SU-DHL-6 (cell line): ENCODE measurements at regions not wholly inside any gene's neighbourhood (a gene's known extent, or its start where the extent isn't known, plus 50 kb on each side); places are given as distances from the start of the nearest gene placed in this dataset.
"Not testable (repeated sequence)": the region's sequence is repeated elsewhere in the genome, so short reads cannot be mapped to it uniquely, and the experiment has no call there.

Source experiments
- H2AFZ ChIP-seq: fragments of 200-600 bp; sonication (generic); 2 replicates; pipeline ENCODE4 v1.6.1; 2014; ENCODE audit warnings: low read depth, mild to moderate bottlenecking, moderate library complexity, mixed read lengths, antibody characterized with exemption, low read length; ENCODE audit not compliant: severe bottlenecking
- H3F3A ChIP-seq: fragments of 200-600 bp; shearing (Covaris generic); 2 replicates; pipeline ENCODE4 v1.6.0; 2016; ENCODE audit warnings: antibody characterized with exemption, mild to moderate bottlenecking; ENCODE audit not compliant: insufficient read depth
- H3K27ac ChIP-seq: fragments of 200-600 bp; sonication (generic); 2 replicates; pipeline ENCODE4 v1.5.1; 2016; ENCODE audit warnings: low read depth, mild to moderate bottlenecking, low read length, moderate library complexity, mixed read lengths
- H3K27me3 ChIP-seq: fragments of 200-600 bp; sonication (generic), shearing (Covaris generic); 2 replicates; pipeline ENCODE4 v1.6.0; 2014; ENCODE audit warnings: mild to moderate bottlenecking, low read length
- H3K36me3 ChIP-seq: fragments of 200-600 bp; sonication (generic); 2 replicates; pipeline ENCODE4 v1.6.1; 2014; ENCODE audit warnings: mild to moderate bottlenecking, low read length, mixed read lengths
- H3K4me2 ChIP-seq: fragments of 300-600, 200-600 bp; shearing (Covaris generic), sonication (generic); 2 replicates; pipeline ENCODE4 v1.6.0; 2014; ENCODE audit warnings: low read length, low read depth, mild to moderate bottlenecking; ENCODE audit not compliant: poor library complexity, severe bottlenecking
- H3K4me3 ChIP-seq: fragments of 200-600 bp; sonication (generic); 2 replicates; pipeline ENCODE4 v1.5.1; 2014; ENCODE audit warnings: antibody characterized with exemption, low read length, mild to moderate bottlenecking, mixed read lengths; ENCODE audit not compliant: insufficient read depth, poor library complexity, severe bottlenecking
- H3K79me2 ChIP-seq: fragments of 200-600 bp; sonication (generic); 2 replicates; pipeline ENCODE4 v1.6.1; 2014; ENCODE audit warnings: mild to moderate bottlenecking, low read length, moderate library complexity; ENCODE audit not compliant: insufficient read depth
- H3K9ac ChIP-seq: fragments of 200-600 bp; sonication (generic); 2 replicates; pipeline ENCODE4 v1.7.0; 2014; ENCODE audit warnings: mild to moderate bottlenecking, low read length
- H3K9me2 ChIP-seq: fragments of 200-600 bp; sonication (generic); replicated peaks from 2 replicates; pipeline ENCODE4 v1.6.1; 2014; ENCODE audit warnings: low read length; ENCODE audit not compliant: insufficient read depth
- H3K9me3 ChIP-seq: fragments of 200-600 bp; sonication (generic); 2 replicates; pipeline ENCODE4 v1.6.1; 2014; ENCODE audit warnings: low read length, mixed read lengths; ENCODE audit not compliant: insufficient read depth
- H4K20me1 ChIP-seq: fragments of 200-600 bp; sonication (generic); 2 replicates; pipeline ENCODE4 v1.6.1; 2014; ENCODE audit warnings: low read depth, mild to moderate bottlenecking, antibody characterized with exemption, low read length, moderate library complexity, mixed read lengths
- EZH2phosphoT487 ChIP-seq: fragments of 200-600 bp; sonication (generic), shearing (Covaris generic); conservative IDR thresholded peaks from 2 replicates; pipeline ENCODE4 v1.6.1; 2018; ENCODE audit warnings: mild to moderate bottlenecking, antibody characterized with exemption, low read length, moderate library complexity, mixed read lengths
- TF ChIP-seq, protein P1 (sequence below): fragments of 200-600 bp; sonication (generic); IDR thresholded peaks from one replicate; pipeline ENCODE4 v1.5.1; 2017; ENCODE audit warnings: antibody characterized with exemption, mild to moderate bottlenecking, low read length, moderate library complexity; ENCODE audit not compliant: insufficient read depth, poor library complexity, severe bottlenecking

DNA sequence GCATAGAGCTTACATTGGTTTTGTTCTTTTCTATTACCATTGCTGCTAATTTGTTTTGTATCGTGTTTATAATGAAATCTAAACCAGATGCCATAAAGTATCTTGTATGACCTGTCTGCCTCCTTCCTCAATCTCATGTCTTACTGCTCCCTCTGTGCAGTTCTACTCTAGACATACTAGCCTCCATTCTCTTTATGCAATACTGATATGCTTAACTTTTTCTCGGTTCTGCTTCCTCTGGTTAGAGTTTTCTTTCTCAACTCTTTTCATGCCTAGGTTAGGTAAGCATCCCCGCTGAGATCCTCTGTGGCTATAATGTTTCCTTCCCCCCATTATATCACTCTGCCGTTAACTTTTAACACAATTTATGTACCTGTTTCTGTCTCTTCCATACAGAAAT lies 852.3 kb downstream of the TRHDE start:
- H3K79me2 ChIP-seq, result no peaks in the 10 kb centered on the region
- H3K36me3 ChIP-seq, result no peaks in the 10 kb centered on the region
- TF ChIP-seq, protein P1, sequence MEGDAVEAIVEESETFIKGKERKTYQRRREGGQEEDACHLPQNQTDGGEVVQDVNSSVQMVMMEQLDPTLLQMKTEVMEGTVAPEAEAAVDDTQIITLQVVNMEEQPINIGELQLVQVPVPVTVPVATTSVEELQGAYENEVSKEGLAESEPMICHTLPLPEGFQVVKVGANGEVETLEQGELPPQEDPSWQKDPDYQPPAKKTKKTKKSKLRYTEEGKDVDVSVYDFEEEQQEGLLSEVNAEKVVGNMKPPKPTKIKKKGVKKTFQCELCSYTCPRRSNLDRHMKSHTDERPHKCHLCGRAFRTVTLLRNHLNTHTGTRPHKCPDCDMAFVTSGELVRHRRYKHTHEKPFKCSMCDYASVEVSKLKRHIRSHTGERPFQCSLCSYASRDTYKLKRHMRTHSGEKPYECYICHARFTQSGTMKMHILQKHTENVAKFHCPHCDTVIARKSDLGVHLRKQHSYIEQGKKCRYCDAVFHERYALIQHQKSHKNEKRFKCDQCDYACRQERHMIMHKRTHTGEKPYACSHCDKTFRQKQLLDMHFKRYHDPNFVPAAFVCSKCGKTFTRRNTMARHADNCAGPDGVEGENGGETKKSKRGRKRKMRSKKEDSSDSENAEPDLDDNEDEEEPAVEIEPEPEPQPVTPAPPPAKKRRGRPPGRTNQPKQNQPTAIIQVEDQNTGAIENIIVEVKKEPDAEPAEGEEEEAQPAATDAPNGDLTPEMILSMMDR, result no peak
- H3K27ac ChIP-seq, result no peak overlapping the region
- no peak overlapping the region for H2AFZ ChIP-seq
- no peak overlapping the region for H3K4me3 ChIP-seq
- H3K9ac ChIP-seq, result no peak overlapping the region
- no peaks in the 10 kb centered on the region for H4K20me1 ChIP-seq
- no peaks in the 10 kb centered on the region for H3K9me2 ChIP-seq
- H3F3A ChIP-seq, result no peaks in the 10 kb centered on the region
- H3K9me3 ChIP-seq, result no peaks in the 10 kb centered on the region
- H3K27me3 ChIP-seq, result no peaks in the 10 kb centered on the region
- H3K4me2 ChIP-seq, result no peak overlapping the region

DNA sequence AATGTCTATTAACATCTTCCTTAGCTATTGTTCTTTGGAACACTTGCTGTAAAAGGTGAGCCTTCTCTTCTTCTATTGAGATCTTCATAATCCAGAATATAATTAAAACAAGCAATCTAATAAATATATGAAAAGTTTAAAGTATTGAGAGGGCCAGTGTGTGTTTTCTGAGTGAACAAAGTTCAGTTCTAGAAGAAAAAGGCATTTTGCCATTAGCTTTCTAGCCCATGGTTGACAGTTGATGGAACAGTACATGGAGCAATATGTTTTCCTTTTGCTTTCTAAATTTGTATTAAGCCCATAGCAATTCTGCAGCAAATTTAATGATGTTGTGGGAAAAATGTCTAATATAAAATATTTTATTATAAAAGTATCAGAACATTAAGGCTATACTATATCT lies 853.0 kb downstream of the TRHDE start:
- H3K79me2 ChIP-seq, result no peaks in the 10 kb centered on the region
- no peaks in the 10 kb centered on the region for H3F3A ChIP-seq
- no peaks in the 10 kb centered on the region for H4K20me1 ChIP-seq
- H3K9me2 ChIP-seq, result no peaks in the 10 kb centered on the region
- H3K27ac ChIP-seq, result no peak overlapping the region
- no peak overlapping the region for H3K4me2 ChIP-seq
- TF ChIP-seq EZH2phosphoT487, result no peak
- TF ChIP-seq, protein P1, result no peak
- H3K4me3 ChIP-seq, result no peak overlapping the region
- no peaks in the 10 kb centered on the region for H3K9me3 ChIP-seq
- H3K9ac ChIP-seq, result no peak overlapping the region
- no peaks in the 10 kb centered on the region for H3K27me3 ChIP-seq
- no peak overlapping the region for H2AFZ ChIP-seq
- no peaks in the 10 kb centered on the region for H3K36me3 ChIP-seq

DNA sequence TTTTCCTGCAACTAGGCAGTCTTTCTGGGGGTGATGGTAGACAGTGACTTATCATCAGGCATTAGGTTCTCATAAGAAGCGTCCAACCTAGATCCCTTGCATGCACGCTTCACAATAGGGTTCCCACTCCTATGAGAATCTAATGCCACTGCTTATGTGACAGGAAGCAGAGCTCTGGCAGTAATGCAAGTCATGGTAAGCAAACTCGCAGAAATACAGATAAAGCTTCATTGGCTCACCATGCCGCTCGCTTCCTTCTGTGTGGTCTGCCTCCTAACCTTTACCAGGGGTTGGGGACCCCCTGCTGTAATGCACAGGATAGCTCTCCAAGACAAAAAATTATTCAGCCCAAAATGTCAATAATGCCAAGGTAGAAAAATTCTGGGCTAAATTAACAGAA lies 864.2 kb downstream of the TRHDE start:
- H3K4me2 ChIP-seq, result no peak overlapping the region
- no peaks in the 10 kb centered on the region for H3K9me3 ChIP-seq
- no peak overlapping the region for H3K27ac ChIP-seq
- H3K27me3 ChIP-seq, result no peaks in the 10 kb centered on the region
- H3F3A ChIP-seq, result no peaks in the 10 kb centered on the region
- TF ChIP-seq EZH2phosphoT487, result no peak
- TF ChIP-seq, protein P1, result no peak
- H2AFZ ChIP-seq, result no peak overlapping the region
- no peaks in the 10 kb centered on the region for H3K36me3 ChIP-seq
- no peaks in the 10 kb centered on the region for H3K79me2 ChIP-seq
- H3K9ac ChIP-seq, result no peak overlapping the region
- no peak overlapping the region for H3K4me3 ChIP-seq
- no peaks in the 10 kb centered on the region for H4K20me1 ChIP-seq
- no peaks in the 10 kb centered on the region for H3K9me2 ChIP-seq

DNA sequence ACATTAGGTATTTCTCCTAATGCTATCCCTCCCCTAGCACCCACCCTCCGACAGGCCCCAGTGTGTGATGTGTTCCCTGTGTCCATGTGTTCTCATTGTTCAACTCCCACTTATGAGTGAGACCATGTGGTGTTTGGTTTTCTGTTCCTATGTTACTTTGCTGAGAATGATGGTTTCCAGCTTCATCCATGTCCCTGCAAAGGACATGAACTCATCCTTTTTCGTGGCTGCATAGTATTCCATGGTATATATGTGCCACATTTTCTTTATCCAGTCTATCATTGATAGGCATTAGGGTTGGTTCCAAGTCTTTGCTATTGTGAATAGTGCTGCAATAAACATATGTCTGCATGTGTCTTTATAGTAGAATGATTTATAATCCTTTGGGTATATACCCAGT lies 867.5 kb downstream of the TRHDE start:
- not testable (repeated sequence) for H3K4me3 ChIP-seq, H3K36me3 ChIP-seq, H3K4me2 ChIP-seq, H4K20me1 ChIP-seq, H3K9me2 ChIP-seq, H3K9me3 ChIP-seq, H3K9ac ChIP-seq, H3F3A ChIP-seq, H3K79me2 ChIP-seq, H3K27ac ChIP-seq, H3K27me3 ChIP-seq, H2AFZ ChIP-seq
